A673 (cell line): ENCODE measurements at regions not wholly inside any gene's neighbourhood (a gene's known extent, or its start where the extent isn't known, plus 50 kb on each side); places are given as distances from the start of the nearest gene placed in this dataset.

ENCODE experiments used
- CTCF ChIP-seq: fragments of 300-800, 200-600 bp; sonication (generic); conservative IDR thresholded peaks from 2 replicates; pipeline ENCODE4 v1.5.1; 2017; ENCODE audit warnings: low read depth, mild to moderate bottlenecking, antibody characterized with exemption, low read length, moderate library complexity, mixed read lengths
- EZH2 ChIP-seq: fragments of 200-600 bp; sonication (generic); IDR thresholded peaks from 2 replicates; pipeline ENCODE4 v1.6.1; 2017; ENCODE audit warnings: borderline replicate concordance, low read depth, mild to moderate bottlenecking, mixed read lengths, antibody characterized with exemption, low read length; ENCODE audit not compliant: poor library complexity, severe bottlenecking

DNA sequence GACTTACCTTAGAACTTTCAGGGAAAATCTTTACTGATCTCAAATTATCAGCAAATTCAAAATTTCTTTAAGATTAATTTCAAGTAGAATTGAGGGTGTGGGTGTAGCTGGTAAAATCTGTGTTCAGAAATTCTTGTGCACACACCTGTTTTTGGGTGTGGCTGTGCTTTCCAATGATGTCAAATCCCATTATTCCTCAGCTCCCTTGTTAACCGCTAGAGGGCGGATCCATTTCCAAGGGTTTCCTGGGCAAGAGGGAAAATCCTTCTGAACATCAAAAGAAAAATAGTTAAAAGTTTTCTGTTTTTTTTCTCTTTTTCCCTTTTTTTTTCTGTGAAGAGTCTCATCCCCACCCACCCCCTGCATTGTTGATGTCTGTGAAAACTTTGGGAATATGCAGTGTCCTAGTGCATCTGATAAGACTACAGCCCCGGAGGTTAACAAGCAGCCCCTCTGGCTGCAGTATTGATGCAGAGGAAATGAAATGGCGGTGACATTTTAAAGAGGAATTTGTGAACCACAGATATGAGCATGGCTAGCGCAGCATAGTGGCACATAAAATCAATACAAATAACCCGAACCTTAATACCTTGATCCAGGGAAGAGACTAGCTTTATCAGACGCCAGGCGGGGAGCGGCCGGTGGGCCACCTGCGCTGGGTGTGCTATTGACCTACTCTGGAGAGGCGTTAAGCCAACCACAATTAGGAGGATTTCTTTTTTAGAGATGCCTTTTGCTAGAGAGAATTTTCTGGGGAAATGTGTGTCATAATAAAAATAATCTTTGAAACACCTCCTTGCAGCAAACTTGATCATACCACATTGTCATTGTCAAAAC is 130.9 kb downstream of the FOXA2 start:
- TF ChIP-seq CTCF, result peak; percentile 67
- no peak for TF ChIP-seq EZH2
